ENCODE measurements at regions not wholly inside any gene's neighbourhood (a gene's known extent, or its start where the extent isn't known, plus 50 kb on each side); places are given as distances from the start of the nearest gene placed in this dataset.

GRCh38 chr11:95536047-95536690 is 253.4 kb downstream of the FAM76B start:
- TF ChIP-seq CTCF (IDR thresholded peaks at IDR 0.05): no peak
- TF ChIP-seq NRF1 (IDR thresholded peaks at IDR 0.05; ENCODE audit: low read depth, low read length): no peak
- TF ChIP-seq FOXJ3 (CRISPR knock-in tag; IDR thresholded peaks at IDR 0.05): no peak
- no peak for TF ChIP-seq USF1 (IDR thresholded peaks at IDR 0.05; ENCODE audit: borderline replicate concordance, low read depth)
- TF ChIP-seq GATA2 (CRISPR knock-in tag; IDR thresholded peaks at IDR 0.05): no peak
- no peak for TF ChIP-seq FOSL2 (IDR thresholded peaks at IDR 0.05; ENCODE audit: borderline replicate concordance, low read depth)
